GM06990 (cell line): ENCODE measurements at regions not wholly inside any gene's neighbourhood (a gene's known extent, or its start where the extent isn't known, plus 50 kb on each side); places are given as distances from the start of the nearest gene placed in this dataset.

Source experiments
- DNase-seq: peaks from one replicate; pipeline ENCODE4 v3.0.0-alpha.2; 2011; ENCODE audit not compliant: insufficient read length; ENCODE audit errors: extremely low read depth
- H3K27me3 ChIP-seq: replicated peaks from 2 replicates; pipeline ENCODE4 v1.6.0; 2011; ENCODE audit warnings: low read length; ENCODE audit not compliant: control insufficient read depth, insufficient read depth
- H3K36me3 ChIP-seq: 2 replicates; pipeline ENCODE4 v1.5.1; 2011; ENCODE audit warnings: low read length; ENCODE audit not compliant: control insufficient read depth, insufficient read depth
- H3K4me3 ChIP-seq: replicated peaks from 2 replicates; pipeline ENCODE4 v1.5.1; 2011; ENCODE audit warnings: low read depth, mild to moderate bottlenecking, control low read depth, low read length
- TF ChIP-seq, protein P1 (sequence below): IDR thresholded peaks from 2 replicates; pipeline ENCODE4 v1.5.1; 2011; ENCODE audit warnings: low read length, control low read depth, mild to moderate bottlenecking, inconsistent platforms; ENCODE audit not compliant: insufficient read depth, poor library complexity, severe bottlenecking

GRCh38 chr5:128764601-128765310 is 200.5 kb upstream of the SLC27A6 start:
- DNase-seq = no peak
- Histone ChIP-seq H3K27me3 (no peaks in the 10 kb centered on the region), H3K4me3 (no peak overlapping the region), H3K36me3 (no peaks in the 10 kb centered on the region)
- TF ChIP-seq, protein P1, sequence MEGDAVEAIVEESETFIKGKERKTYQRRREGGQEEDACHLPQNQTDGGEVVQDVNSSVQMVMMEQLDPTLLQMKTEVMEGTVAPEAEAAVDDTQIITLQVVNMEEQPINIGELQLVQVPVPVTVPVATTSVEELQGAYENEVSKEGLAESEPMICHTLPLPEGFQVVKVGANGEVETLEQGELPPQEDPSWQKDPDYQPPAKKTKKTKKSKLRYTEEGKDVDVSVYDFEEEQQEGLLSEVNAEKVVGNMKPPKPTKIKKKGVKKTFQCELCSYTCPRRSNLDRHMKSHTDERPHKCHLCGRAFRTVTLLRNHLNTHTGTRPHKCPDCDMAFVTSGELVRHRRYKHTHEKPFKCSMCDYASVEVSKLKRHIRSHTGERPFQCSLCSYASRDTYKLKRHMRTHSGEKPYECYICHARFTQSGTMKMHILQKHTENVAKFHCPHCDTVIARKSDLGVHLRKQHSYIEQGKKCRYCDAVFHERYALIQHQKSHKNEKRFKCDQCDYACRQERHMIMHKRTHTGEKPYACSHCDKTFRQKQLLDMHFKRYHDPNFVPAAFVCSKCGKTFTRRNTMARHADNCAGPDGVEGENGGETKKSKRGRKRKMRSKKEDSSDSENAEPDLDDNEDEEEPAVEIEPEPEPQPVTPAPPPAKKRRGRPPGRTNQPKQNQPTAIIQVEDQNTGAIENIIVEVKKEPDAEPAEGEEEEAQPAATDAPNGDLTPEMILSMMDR = no peak

DNA sequence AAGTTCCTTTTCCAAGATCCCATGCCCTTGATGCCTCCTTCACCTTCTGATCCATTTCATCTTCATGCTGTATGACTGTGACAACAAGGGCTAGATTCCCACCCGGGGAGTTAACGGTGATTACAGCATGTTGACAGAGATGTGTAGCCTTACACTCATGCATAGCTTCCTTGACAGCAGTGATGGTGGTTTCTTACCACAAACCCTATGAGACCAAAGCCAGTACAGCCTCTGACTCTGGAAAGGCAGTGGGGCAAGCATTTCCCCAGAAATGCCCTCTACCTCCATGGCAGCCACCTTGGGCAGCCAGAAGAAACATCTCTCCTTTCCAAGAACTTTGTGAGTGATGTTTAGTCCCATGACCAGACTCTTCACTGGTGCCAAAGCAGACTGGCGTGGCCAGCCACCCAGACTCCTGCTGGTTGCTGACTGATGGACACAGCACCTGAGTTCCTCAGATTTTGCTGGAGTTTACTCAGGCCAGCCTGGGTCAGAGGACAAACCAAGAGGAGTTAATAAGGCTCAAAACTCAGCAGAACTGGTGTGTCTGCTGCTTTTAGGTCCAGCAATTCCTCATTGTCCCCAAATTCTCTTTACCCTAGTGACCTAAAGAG is 199.7 kb upstream of the SLC27A6 start:
- no peak overlapping the region for H3K4me3 ChIP-seq
- TF ChIP-seq, protein P1 = no peak
- no peaks in the 10 kb centered on the region for H3K27me3 ChIP-seq
- DNase-seq = no peak
- H3K36me3 ChIP-seq = no peaks in the 10 kb centered on the region

DNA sequence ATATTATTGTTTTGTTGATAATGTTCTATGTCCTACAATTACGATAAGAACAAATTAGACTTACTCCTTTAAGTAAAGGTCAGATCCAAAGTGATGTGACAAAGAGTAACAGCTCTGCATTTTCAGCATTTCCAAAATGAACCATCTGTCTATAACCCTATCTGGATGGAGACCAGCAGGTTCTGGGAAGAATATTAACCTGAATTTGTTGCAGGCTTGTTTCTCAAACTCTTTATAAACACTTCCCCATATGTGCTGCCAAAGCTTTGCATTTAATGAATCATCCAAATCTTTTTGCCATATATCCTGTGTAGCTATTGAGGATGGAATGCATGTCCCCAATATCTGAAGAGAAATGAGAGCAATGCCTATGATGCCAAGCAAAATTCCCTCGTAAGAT is 198.9 kb upstream of the SLC27A6 start:
- no peak overlapping the region for H3K4me3 ChIP-seq

DNA sequence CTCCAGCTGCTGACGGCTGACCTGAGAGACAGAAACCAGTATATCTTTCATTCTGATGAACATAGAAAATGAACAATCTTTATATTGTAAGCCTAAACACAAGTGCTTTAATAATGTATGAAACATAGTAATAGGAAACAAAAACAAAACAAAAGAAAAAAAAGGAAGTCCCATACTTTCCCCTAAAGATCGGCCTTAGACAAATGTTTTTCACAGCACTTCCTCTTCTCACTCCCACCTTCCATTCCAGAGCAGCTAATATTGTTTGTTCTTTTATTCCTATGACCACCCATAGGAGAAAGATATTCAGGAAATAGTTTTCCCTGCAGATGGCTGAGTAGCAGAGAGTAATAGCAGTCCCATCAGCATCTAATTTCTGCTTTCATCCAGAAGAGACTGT is 194.4 kb upstream of the SLC27A6 start:
- Histone ChIP-seq H3K4me3 (no peak overlapping the region), H3K27me3 (no peaks in the 10 kb centered on the region), H3K36me3 (no peaks in the 10 kb centered on the region)
- TF ChIP-seq, protein P1 = no peak
- no peak for DNase-seq

More for the DNA sequence above, 198.9 kb upstream of the SLC27A6 start:
- DNase-seq = no peak
- Histone ChIP-seq H3K36me3 (no peaks in the 10 kb centered on the region), H3K27me3 (no peaks in the 10 kb centered on the region)
- TF ChIP-seq, protein P1 = no peak

- no peaks in the 10 kb centered on the region for H3K36me3 ChIP-seq
- DNase-seq = no peak
- TF ChIP-seq, protein P1 = no peak
- no peak overlapping the region for H3K4me3 ChIP-seq
- H3K27me3 ChIP-seq = no peaks in the 10 kb centered on the region
Measured at GRCh38 chr5:128772356-128772755, 192.9 kb upstream of the SLC27A6 start.
